Glutamatergic neuron (in vitro differentiated cells): ENCODE measurements at regions not wholly inside any gene's neighbourhood (a gene's known extent, or its start where the extent isn't known, plus 50 kb on each side); places are given as distances from the start of the nearest gene placed in this dataset.

Experiments
- DNase-seq: peaks from one replicate; pipeline ENCODE4 v3.0.0; 2022
- H3K27ac Mint-ChIP-seq: one replicate; pipeline ENCODE4 v1.8.0; 2020; ENCODE audit warnings: mild to moderate bottlenecking, mixed read lengths, inconsistent platforms; ENCODE audit not compliant: unreplicated experiment
- H3K27me3 Mint-ChIP-seq: one replicate; pipeline ENCODE4 v1.8.0; 2020; ENCODE audit warnings: mild to moderate bottlenecking, moderate library complexity, mixed read lengths, inconsistent platforms; ENCODE audit not compliant: unreplicated experiment
- H3K36me3 Mint-ChIP-seq: one replicate; pipeline ENCODE4 v1.8.0; 2020; ENCODE audit warnings: mild to moderate bottlenecking, mixed read lengths, inconsistent platforms; ENCODE audit not compliant: unreplicated experiment
- H3K4me1 Mint-ChIP-seq: one replicate; pipeline ENCODE4 v1.8.0; 2020; ENCODE audit warnings: mild to moderate bottlenecking, low read depth, mixed read lengths, inconsistent platforms; ENCODE audit not compliant: unreplicated experiment
- H3K4me3 Mint-ChIP-seq: one replicate; pipeline ENCODE4 v1.8.0; 2020; ENCODE audit warnings: mild to moderate bottlenecking, mixed read lengths, inconsistent platforms; ENCODE audit not compliant: unreplicated experiment
- H3K9me3 Mint-ChIP-seq: one replicate; pipeline ENCODE4 v1.8.0; 2020; ENCODE audit warnings: mild to moderate bottlenecking, moderate library complexity, mixed read lengths, inconsistent platforms; ENCODE audit not compliant: unreplicated experiment
- TF ChIP-seq, protein P1 (sequence below): fragments of 200-600 bp; sonication (generic); IDR thresholded peaks from one replicate; pipeline ENCODE4 v1.5.0; 2021; ENCODE audit not compliant: partially characterized antibody, unreplicated experiment

- DNase-seq = peak; percentile 82
- Mint-ChIP-seq H3K27ac (peak overlapping the region; percentile 93), H3K4me1 (peaks cover 35% of the 10 kb centered on the region)
Observed at GRCh38 chr16:64615630-64616280, 506.1 kb downstream of the CDH11 start.

DNA sequence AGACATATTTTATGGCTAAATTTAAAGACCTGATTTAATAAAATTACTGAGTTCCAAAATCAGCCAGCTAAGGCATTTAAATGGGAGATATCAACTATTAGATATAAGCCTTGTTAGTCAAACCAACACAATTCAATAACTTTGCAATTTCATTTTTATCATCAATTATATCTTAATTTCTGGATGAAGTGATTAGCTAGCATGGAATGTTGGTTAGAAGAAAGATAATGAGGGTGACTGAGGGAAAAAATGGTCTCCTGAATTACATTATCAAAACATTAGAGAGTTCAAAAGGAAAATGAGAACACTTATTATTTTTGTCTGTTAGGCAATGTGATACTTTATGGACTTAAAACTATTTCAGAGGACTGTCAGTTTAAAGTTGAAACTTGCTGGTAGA, 525.7 kb downstream of the CDH11 start:
- DNase-seq = no peak
- Mint-ChIP-seq H3K36me3 (no peaks in the 10 kb centered on the region), H3K27me3 (no peaks in the 10 kb centered on the region), H3K27ac (no peak overlapping the region), H3K4me3 (no peak overlapping the region), H3K9me3 (no peaks in the 10 kb centered on the region), H3K4me1 (no peaks in the 10 kb centered on the region)
- TF ChIP-seq, protein P1, sequence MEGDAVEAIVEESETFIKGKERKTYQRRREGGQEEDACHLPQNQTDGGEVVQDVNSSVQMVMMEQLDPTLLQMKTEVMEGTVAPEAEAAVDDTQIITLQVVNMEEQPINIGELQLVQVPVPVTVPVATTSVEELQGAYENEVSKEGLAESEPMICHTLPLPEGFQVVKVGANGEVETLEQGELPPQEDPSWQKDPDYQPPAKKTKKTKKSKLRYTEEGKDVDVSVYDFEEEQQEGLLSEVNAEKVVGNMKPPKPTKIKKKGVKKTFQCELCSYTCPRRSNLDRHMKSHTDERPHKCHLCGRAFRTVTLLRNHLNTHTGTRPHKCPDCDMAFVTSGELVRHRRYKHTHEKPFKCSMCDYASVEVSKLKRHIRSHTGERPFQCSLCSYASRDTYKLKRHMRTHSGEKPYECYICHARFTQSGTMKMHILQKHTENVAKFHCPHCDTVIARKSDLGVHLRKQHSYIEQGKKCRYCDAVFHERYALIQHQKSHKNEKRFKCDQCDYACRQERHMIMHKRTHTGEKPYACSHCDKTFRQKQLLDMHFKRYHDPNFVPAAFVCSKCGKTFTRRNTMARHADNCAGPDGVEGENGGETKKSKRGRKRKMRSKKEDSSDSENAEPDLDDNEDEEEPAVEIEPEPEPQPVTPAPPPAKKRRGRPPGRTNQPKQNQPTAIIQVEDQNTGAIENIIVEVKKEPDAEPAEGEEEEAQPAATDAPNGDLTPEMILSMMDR = no peak

More at GRCh38 chr16:64615630-64616280, 506.1 kb downstream of the CDH11 start:
- TF ChIP-seq, protein P1 = no peak
- Mint-ChIP-seq H3K4me3 (peak overlapping the region; percentile 54), H3K27me3 (peaks cover 8% of the 10 kb centered on the region), H3K36me3 (peaks cover 18% of the 10 kb centered on the region), H3K9me3 (peaks cover 10% of the 10 kb centered on the region)

GRCh38 chr16:64590513-64590912, 531.4 kb downstream of the CDH11 start:
- TF ChIP-seq, protein P1 = no peak
- H3K27me3 Mint-ChIP-seq = peaks cover 3% of the 10 kb centered on the region

GRCh38 chr16:64589836-64590235, 532.0 kb downstream of the CDH11 start:
- TF ChIP-seq, protein P1 = no peak
- Mint-ChIP-seq H3K9me3 (peaks cover 5% of the 10 kb centered on the region), H3K36me3 (no peaks in the 10 kb centered on the region), H3K27me3 (peaks cover 3% of the 10 kb centered on the region), H3K4me3 (no peak overlapping the region), H3K4me1 (peaks cover 17% of the 10 kb centered on the region), H3K27ac (no peak overlapping the region)
- DNase-seq = no peak

More at GRCh38 chr16:64590513-64590912, 531.4 kb downstream of the CDH11 start:
- Mint-ChIP-seq H3K4me1 (peaks cover 15% of the 10 kb centered on the region), H3K36me3 (no peaks in the 10 kb centered on the region), H3K4me3 (no peak overlapping the region), H3K27ac (no peak overlapping the region), H3K9me3 (peaks cover 5% of the 10 kb centered on the region)
- DNase-seq = no peak

DNA sequence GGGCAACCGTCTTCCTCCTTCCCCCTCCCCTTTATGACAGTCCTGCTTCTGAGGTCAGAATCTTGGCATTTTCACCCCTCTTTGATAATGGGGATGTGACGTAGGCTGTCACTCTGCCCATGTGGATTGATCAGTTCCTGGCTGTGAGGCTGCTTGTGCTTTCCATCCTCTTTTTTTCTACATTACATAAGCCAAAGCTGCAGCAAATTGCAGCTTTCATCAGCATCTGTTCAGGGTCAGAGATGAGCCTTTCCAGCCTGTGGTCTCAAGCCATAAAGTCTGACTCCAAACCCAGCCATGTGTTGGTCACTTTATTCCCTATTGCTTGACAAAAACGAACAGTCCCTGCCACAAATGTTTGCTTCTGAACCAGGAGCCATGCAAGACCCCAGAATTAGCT, 535.1 kb downstream of the CDH11 start:
- DNase-seq = peak; percentile 24
- Mint-ChIP-seq H3K27ac (peak overlapping the region; percentile 97), H3K27me3 (peaks cover 5% of the 10 kb centered on the region), H3K4me1 (peaks cover 28% of the 10 kb centered on the region), H3K4me3 (peak overlapping the region; percentile 60), H3K36me3 (no peaks in the 10 kb centered on the region), H3K9me3 (peaks cover 8% of the 10 kb centered on the region)
- TF ChIP-seq, protein P1 = no peak
